ENCODE measurements at regions not wholly inside any gene's neighbourhood (a gene's known extent, or its start where the extent isn't known, plus 50 kb on each side); places are given as distances from the start of the nearest gene placed in this dataset.

- no peak for DNase-seq
Observed at GRCh38 chr10:59553162-59553900, 156.3 kb downstream of the SLC16A9 start.

- no peak for DNase-seq
Observed at GRCh38 chr10:59550061-59550460, 159.6 kb downstream of the SLC16A9 start.

- no peak for DNase-seq
Observed at GRCh38 chr10:59538623-59539022, 171.0 kb downstream of the SLC16A9 start.

GRCh38 chr10:59537501-59537900 lies 172.1 kb downstream of the SLC16A9 start:
- no peak for DNase-seq

- DNase-seq, result peak; percentile 2
Observed at GRCh38 chr10:59536167-59537014, 173.3 kb downstream of the SLC16A9 start.

- DNase-seq, result no peak
Observed at GRCh38 chr10:59524348-59524747, 162.0 kb upstream of the FAM13C start.

- no peak for DNase-seq
Observed at GRCh38 chr10:59523851-59524250, 161.5 kb upstream of the FAM13C start.

- no peak for DNase-seq
Observed at GRCh38 chr10:59517996-59518395, 155.6 kb upstream of the FAM13C start.

GRCh38 chr10:59517341-59517899 lies 155.1 kb upstream of the FAM13C start:
- no peak for DNase-seq

- no peak for DNase-seq
Observed at GRCh38 chr10:59513558-59513957, 151.2 kb upstream of the FAM13C start.

- DNase-seq, result no peak
Observed at GRCh38 chr10:59512951-59513350, 150.6 kb upstream of the FAM13C start.

- DNase-seq, result no peak
Observed at GRCh38 chr10:59508956-59509355, 146.6 kb upstream of the FAM13C start.

- no peak for DNase-seq
Observed at GRCh38 chr10:59508296-59508695, 145.9 kb upstream of the FAM13C start.

- no peak for DNase-seq
Observed at GRCh38 chr10:59505926-59506325, 143.6 kb upstream of the FAM13C start.

GRCh38 chr10:59499460-59499859 lies 137.1 kb upstream of the FAM13C start:
- DNase-seq, result no peak

- no peak for DNase-seq
Observed at GRCh38 chr10:59493017-59493416, 130.7 kb upstream of the FAM13C start.

GRCh38 chr10:59479426-59479825 lies 117.1 kb upstream of the FAM13C start:
- DNase-seq, result no peak

GRCh38 chr10:59470570-59470969 lies 108.2 kb upstream of the FAM13C start:
- no peak for DNase-seq

GRCh38 chr10:59465088-59465487 lies 102.7 kb upstream of the FAM13C start:
- no peak for DNase-seq

GRCh38 chr10:59464483-59464882 lies 102.1 kb upstream of the FAM13C start:
- DNase-seq, result no peak

- DNase-seq, result no peak
Observed at GRCh38 chr10:59463909-59464308, 101.6 kb upstream of the FAM13C start.

- DNase-seq, result no peak
Observed at GRCh38 chr10:59460601-59461000, 98.3 kb upstream of the FAM13C start.

GRCh38 chr10:59456199-59456598 lies 93.8 kb upstream of the FAM13C start:
- DNase-seq, result no peak

Data from NCI-H748 treated with DMSO at 0.1 percent for 48 hours (cell line).